ENCODE measurements at regions not wholly inside any gene's neighbourhood (a gene's known extent, or its start where the extent isn't known, plus 50 kb on each side); places are given as distances from the start of the nearest gene placed in this dataset.
A peak's percentile ranks its signal among the peaks of the same experiment; 100 is the strongest.

- dilution Hi-C loops (cut with HindIII; ENCODE audit: low sequenced_read_pairs, unreplicated experiment) (no loop called here), intact Hi-C loops (cut with micrococcal nuclease) (no loop called here), in situ Hi-C loops (cut with MboI; ENCODE audit: low sequenced_read_pairs) (no loop called here)
- H3K9ac ChIP-seq (ENCODE audit: low read depth, low read length) = no peak overlapping the region
- ATAC-seq (ENCODE audit: low read depth) (no peak), DNase-seq (no peak)
- no peak overlapping the region for H2AK5ac ChIP-seq (ENCODE audit: low read depth, low read length)
- no TSS peak for BruUV-seq (replicated peaks)
- TF ChIP-seq MAZ (IDR thresholded peaks at IDR 0.05; ENCODE audit: borderline replicate concordance, low read depth, low read length) (no peak), CEBPB (IDR thresholded peaks at IDR 0.05; ENCODE audit: low read depth, low read length) (no peak), NFE2L2 (IDR thresholded peaks at IDR 0.05; ENCODE audit: low read depth, low read length) (no peak), FOS (IDR thresholded peaks at IDR 0.05; ENCODE audit: low read depth, low read length) (no peak), SMC3 (IDR thresholded peaks at IDR 0.05; ENCODE audit: low read depth, low read length) (no peak), POLR2A (IDR thresholded peaks at IDR 0.05; ENCODE audit: low read depth, low read length) (no peak)
- TF ChIP-seq, protein P1, sequence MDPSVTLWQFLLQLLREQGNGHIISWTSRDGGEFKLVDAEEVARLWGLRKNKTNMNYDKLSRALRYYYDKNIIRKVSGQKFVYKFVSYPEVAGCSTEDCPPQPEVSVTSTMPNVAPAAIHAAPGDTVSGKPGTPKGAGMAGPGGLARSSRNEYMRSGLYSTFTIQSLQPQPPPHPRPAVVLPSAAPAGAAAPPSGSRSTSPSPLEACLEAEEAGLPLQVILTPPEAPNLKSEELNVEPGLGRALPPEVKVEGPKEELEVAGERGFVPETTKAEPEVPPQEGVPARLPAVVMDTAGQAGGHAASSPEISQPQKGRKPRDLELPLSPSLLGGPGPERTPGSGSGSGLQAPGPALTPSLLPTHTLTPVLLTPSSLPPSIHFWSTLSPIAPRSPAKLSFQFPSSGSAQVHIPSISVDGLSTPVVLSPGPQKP (IDR thresholded peaks at IDR 0.05; ENCODE audit: borderline replicate concordance, low read depth, low read length) = no peak
- H3K27me3 ChIP-seq (ENCODE audit: control insufficient read depth, insufficient read depth, low read length) = no peaks in the 10 kb centered on the region
- no peak overlapping the region for H3K4ac ChIP-seq (ENCODE audit: low read depth, low read length)
- H3K4me2 ChIP-seq (ENCODE audit: low read depth, low read length) = no peak overlapping the region
- no peak overlapping the region for H3K4me3 ChIP-seq (ENCODE audit: insufficient read depth, low read depth, low read length)
- no peak overlapping the region for H3K56ac ChIP-seq (ENCODE audit: extremely low read depth, insufficient read depth, low read length)
- no peaks in the 10 kb centered on the region for H3K36me3 ChIP-seq (ENCODE audit: control insufficient read depth, insufficient read depth, low read length)
- no peaks in the 10 kb centered on the region for H3K9me3 ChIP-seq (ENCODE audit: control insufficient read depth, insufficient read depth, low read length)
- H4K91ac ChIP-seq (ENCODE audit: insufficient read depth, low read depth, low read length) = no peak overlapping the region
- 0 out of 2 replicates have a peak overlapping the region, but pooled peaks have one; percentile 21 for H2BK120ac ChIP-seq (ENCODE audit: low read depth, low read length)
- peaks cover 9% of the 10 kb centered on the region for H3K4me1 ChIP-seq (ENCODE audit: control insufficient read depth, insufficient read depth, low read length)
- CTCF ChIA-PET = no interaction called here
- H3K79me1 ChIP-seq (ENCODE audit: low read depth in 1 of 2, low read length in 2 of 2) = no peaks in the 10 kb centered on the region
- POLR2A ChIA-PET (ENCODE audit: unreplicated experiment) = no interaction called here
- no peak overlapping the region for H3K23ac ChIP-seq (ENCODE audit: low read depth, low read length)
- H4K20me1 ChIP-seq (ENCODE audit: insufficient read depth, low read length) = no peaks in the 10 kb centered on the region
- no peak overlapping the region; a peak in 1 of 4 replicates for H4K8ac ChIP-seq (ENCODE audit: low read depth in 2 of 2, low read length in 2 of 2)
- peak overlapping the region; percentile 16; the same call in 1 of the 2 replicates for H3K18ac ChIP-seq (ENCODE audit: low read depth, low read length)
- H3K9me1 ChIP-seq (ENCODE audit: insufficient read depth, low read length) = peaks cover 5% of the 10 kb centered on the region
- H2AFZ ChIP-seq (replicated peaks; ENCODE audit: low read length, poor library complexity) = no peak overlapping the region
- no peak overlapping the region for H2BK20ac ChIP-seq (ENCODE audit: low read depth, low read length)
- WGBS, 2 experiments (ENCODE audit: extremely low coverage in 2 of 2, insufficient read length in 1 of 2) = no CpG with 5 or more reads among the region's 2 CpGs
- H2BK15ac ChIP-seq (ENCODE audit: low read depth, low read length) = peak overlapping the region; percentile 10; the same call in 1 of the 3 replicates
- no peak overlapping the region for H2AK9ac ChIP-seq (replicated peaks; ENCODE audit: low read depth, low read length, poor library complexity)
- H4K5ac ChIP-seq (ENCODE audit: low read depth, low read length) = no peak overlapping the region
- no peak overlapping the region for H2BK5ac ChIP-seq (ENCODE audit: low read depth, low read length, poor library complexity, severe bottlenecking)
- no peak overlapping the region for H3K14ac ChIP-seq (replicated peaks; ENCODE audit: low read depth, low read length)
- no peak overlapping the region for H3K27ac ChIP-seq (ENCODE audit: insufficient read depth, low read length)
Measured at GRCh38 chr13:47502166-47502565, 498.9 kb downstream of the SUCLA2 start.
